Activated CD8-positive, alpha-beta memory T cell treated with anti-CD3 and anti-CD28 coated beads, Interleukin-2, amount 50 U/mL, for 24 hours (primary cell): ENCODE measurements at regions not wholly inside any gene's neighbourhood (a gene's known extent, or its start where the extent isn't known, plus 50 kb on each side); places are given as distances from the start of the nearest gene placed in this dataset.

Experiments used
- DNase-seq: peaks from one replicate; pipeline ENCODE4 v3.0.0-alpha.2; 2020; ENCODE audit errors: extremely low read depth

DNA sequence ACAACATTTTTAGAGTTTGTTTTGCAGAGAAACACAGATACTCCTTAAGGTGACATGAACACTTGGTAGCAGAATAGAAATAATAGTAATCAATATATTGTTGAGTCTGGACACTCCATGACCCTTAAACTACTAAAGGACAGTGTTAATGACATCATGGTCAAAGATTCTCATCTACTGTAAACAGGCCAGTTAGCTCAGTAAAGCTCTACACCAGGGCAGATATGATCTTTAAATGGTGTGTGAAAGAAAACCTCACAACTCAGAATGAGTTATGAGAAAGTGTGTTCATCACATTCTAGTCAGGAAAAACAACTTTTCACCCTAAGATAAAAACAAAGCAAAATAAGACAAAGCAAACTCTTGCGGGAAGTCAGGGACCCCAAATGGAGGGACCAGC, 58.1 kb upstream of the ADAMTS5 start:
- no peak for DNase-seq

GRCh38 chr21:27024301-27024700, 57.4 kb upstream of the ADAMTS5 start:
- no peak for DNase-seq

- no peak for DNase-seq
These were observed 56.3 kb upstream of the ADAMTS5 start for GRCh38 chr21:27023186-27023585.

DNA sequence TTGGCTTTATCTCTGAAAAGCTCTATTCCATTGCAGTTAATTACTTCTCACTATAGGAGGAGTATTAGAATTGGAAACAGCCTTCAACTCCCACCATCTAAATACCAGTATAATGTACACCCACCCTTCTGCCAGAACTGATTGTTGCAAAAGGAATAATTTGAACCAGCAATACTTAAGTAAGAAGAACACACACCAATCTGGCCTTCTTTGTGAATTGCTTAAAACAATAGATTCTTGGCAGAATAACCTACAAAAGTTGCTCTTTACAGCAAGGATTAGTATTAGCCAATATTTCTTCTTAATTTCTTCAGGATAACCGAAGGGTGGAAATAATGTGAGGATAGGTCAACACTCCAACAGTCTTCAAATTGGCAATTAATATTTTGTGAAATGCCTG, 54.9 kb upstream of the ADAMTS5 start:
- DNase-seq, result no peak

- DNase-seq, result no peak
These were observed 54.2 kb upstream of the ADAMTS5 start for GRCh38 chr21:27021046-27021445.

GRCh38 chr21:27017246-27017645, 50.4 kb upstream of the ADAMTS5 start:
- no peak for DNase-seq
